ENCODE measurements at regions not wholly inside any gene's neighbourhood (a gene's known extent, or its start where the extent isn't known, plus 50 kb on each side); places are given as distances from the start of the nearest gene placed in this dataset.

GRCh38 chr16:65655802-65656201 lies 533.9 kb upstream of the CDH11 start:
- peaks cover 3% of the 10 kb centered on the region for H3K4me1 ChIP-seq (ENCODE audit: control insufficient read depth, insufficient read depth, low read length)
- H3K27ac ChIP-seq (ENCODE audit: low read depth, low read length): no peak overlapping the region
- no peaks in the 10 kb centered on the region for H3K36me3 ChIP-seq (ENCODE audit: control insufficient read depth, insufficient read depth, low read length)
- no peaks in the 10 kb centered on the region for H3K9me3 ChIP-seq (ENCODE audit: control insufficient read depth, low read length)
- TF ChIP-seq CTCF (conservative IDR thresholded peaks at IDR 0.05): no peak
- peaks cover 8% of the 10 kb centered on the region for H3K4me1 Mint-ChIP-seq
- no peak overlapping the region for H3K4me3 ChIP-seq (ENCODE audit: low read length)
- H3K27me3 ChIP-seq (ENCODE audit: control insufficient read depth, insufficient read depth, low read length, poor library complexity, severe bottlenecking): no peaks in the 10 kb centered on the region
- H3K27ac Mint-ChIP-seq: no peak overlapping the region
- H3K27me3 Mint-ChIP-seq (ENCODE audit: insufficient read depth): peaks cover 5% of the 10 kb centered on the region
- H3K4me3 Mint-ChIP-seq: no peak overlapping the region
- WGBS, 2 experiments (ENCODE audit: insufficient coverage in 1 of 2, insufficient read length in 1 of 2): 56% methylated on average over 3 of the region's 3 CpGs; no CpG with 5 or more reads in 1 of the 2 experiments
- H3K9me3 Mint-ChIP-seq: no peaks in the 10 kb centered on the region
- no peaks in the 10 kb centered on the region for H3K36me3 Mint-ChIP-seq (ENCODE audit: low read depth)
- peak; percentile 71 for DNase-seq
- no peak overlapping the region for H3K9ac ChIP-seq (ENCODE audit: extremely low read depth, low read length, poor library complexity, severe bottlenecking)

- H3K9me3 Mint-ChIP-seq: no peaks in the 10 kb centered on the region
- Histone ChIP-seq H3K9me3 (ENCODE audit: control insufficient read depth, low read length) (no peaks in the 10 kb centered on the region), H3K36me3 (ENCODE audit: control insufficient read depth, insufficient read depth, low read length) (no peaks in the 10 kb centered on the region), H3K4me1 (ENCODE audit: control insufficient read depth, insufficient read depth, low read length) (no peaks in the 10 kb centered on the region), H3K4me3 (ENCODE audit: low read length) (no peak overlapping the region), H3K27me3 (ENCODE audit: control insufficient read depth, insufficient read depth, low read length, poor library complexity, severe bottlenecking) (no peaks in the 10 kb centered on the region), H3K9ac (ENCODE audit: extremely low read depth, low read length, poor library complexity, severe bottlenecking) (no peak overlapping the region), H3K27ac (ENCODE audit: low read depth, low read length) (no peak overlapping the region)
- no peaks in the 10 kb centered on the region for H3K27me3 Mint-ChIP-seq (ENCODE audit: insufficient read depth)
- no peak overlapping the region for H3K4me3 Mint-ChIP-seq
- H3K4me1 Mint-ChIP-seq: no peaks in the 10 kb centered on the region
- DNase-seq: peak; percentile 7
- H3K27ac Mint-ChIP-seq: no peak overlapping the region
- WGBS, 2 experiments (ENCODE audit: insufficient coverage in 1 of 2, insufficient read length in 1 of 2): 91 to 100% methylated on average over 1 to 5 of the region's 5 CpGs
- no peak for TF ChIP-seq CTCF (conservative IDR thresholded peaks at IDR 0.05)
- no peaks in the 10 kb centered on the region for H3K36me3 Mint-ChIP-seq (ENCODE audit: low read depth)
Observed at GRCh38 chr16:65648101-65648500, 526.2 kb upstream of the CDH11 start.

GRCh38 chr16:65644821-65645220 lies 523.0 kb upstream of the CDH11 start:
- Mint-ChIP-seq H3K4me1 (peaks cover 3% of the 10 kb centered on the region), H3K36me3 (ENCODE audit: low read depth) (no peaks in the 10 kb centered on the region), H3K9me3 (no peaks in the 10 kb centered on the region), H3K4me3 (no peak overlapping the region), H3K27me3 (ENCODE audit: insufficient read depth) (no peaks in the 10 kb centered on the region), H3K27ac (no peak overlapping the region)
- Histone ChIP-seq H3K36me3 (ENCODE audit: control insufficient read depth, insufficient read depth, low read length) (no peaks in the 10 kb centered on the region), H3K27ac (ENCODE audit: low read depth, low read length) (no peak overlapping the region), H3K9ac (ENCODE audit: extremely low read depth, low read length, poor library complexity, severe bottlenecking) (no peak overlapping the region), H3K4me3 (ENCODE audit: low read length) (no peak overlapping the region), H3K9me3 (ENCODE audit: control insufficient read depth, low read length) (no peaks in the 10 kb centered on the region), H3K27me3 (ENCODE audit: control insufficient read depth, insufficient read depth, low read length, poor library complexity, severe bottlenecking) (no peaks in the 10 kb centered on the region), H3K4me1 (ENCODE audit: control insufficient read depth, insufficient read depth, low read length) (no peaks in the 10 kb centered on the region)
- WGBS, 2 experiments (ENCODE audit: insufficient coverage in 1 of 2, insufficient read length in 1 of 2): 99 to 100% methylated on average over 1 to 2 of the region's 2 CpGs
- DNase-seq: peak; percentile 13
- TF ChIP-seq CTCF (conservative IDR thresholded peaks at IDR 0.05): no peak

Data from endodermal cell (in vitro differentiated cells).